Neural cell (in vitro differentiated cells): ENCODE measurements at regions not wholly inside any gene's neighbourhood (a gene's known extent, or its start where the extent isn't known, plus 50 kb on each side); places are given as distances from the start of the nearest gene placed in this dataset.
A peak's percentile ranks its signal among the peaks of the same experiment; 100 is the strongest.

ENCODE experiments used
- H2AFZ ChIP-seq: fragments of 200-600, 300-800 bp; sonication (generic), shearing (Covaris generic); 2 replicates; pipeline ENCODE4 v1.6.0; 2014; ENCODE audit warnings: low read depth, mild to moderate bottlenecking, antibody characterized with exemption, low read length, moderate library complexity
- H3F3A ChIP-seq: fragments of 200-600 bp; shearing (Covaris generic); 2 replicates; pipeline ENCODE4 v1.6.1; 2016; ENCODE audit warnings: mild to moderate bottlenecking, moderate library complexity, mixed read lengths, antibody characterized with exemption, low read length; ENCODE audit not compliant: insufficient read depth, poor library complexity, severe bottlenecking
- H3K27ac ChIP-seq: fragments of 200-600, 300-800 bp; sonication (generic), shearing (Covaris generic); 2 replicates; pipeline ENCODE4 v1.5.1; 2014; ENCODE audit warnings: mild to moderate bottlenecking, low read length, moderate library complexity
- H3K27me3 ChIP-seq: fragments of 300-800, 200-600 bp; sonication (generic), shearing (Covaris generic); 2 replicates; pipeline ENCODE4 v1.6.0; 2014; ENCODE audit warnings: mild to moderate bottlenecking, low read depth, low read length, moderate library complexity; ENCODE audit not compliant: insufficient read depth
- H3K36me3 ChIP-seq: fragments of 300-800, 200-600 bp; sonication (generic), shearing (Covaris generic); 2 replicates; pipeline ENCODE4 v1.5.1; 2014; ENCODE audit warnings: mild to moderate bottlenecking, antibody characterized with exemption, low read length, moderate library complexity; ENCODE audit not compliant: insufficient read depth
- H3K4me2 ChIP-seq: fragments of 300-800, 200-600 bp; sonication (generic), shearing (Covaris generic); 2 replicates; pipeline ENCODE4 v1.6.0; 2014; ENCODE audit warnings: mild to moderate bottlenecking, low read length
- H3K4me3 ChIP-seq: fragments of 300-800, 200-600 bp; sonication (generic), shearing (Covaris generic); 2 replicates; pipeline ENCODE4 v1.5.1; 2014; ENCODE audit warnings: mild to moderate bottlenecking, low read length, moderate library complexity
- H3K79me2 ChIP-seq: fragments of 200-600 bp; shearing (Covaris generic); replicated peaks from 2 replicates; pipeline ENCODE4 v1.6.0; 2014; ENCODE audit warnings: mild to moderate bottlenecking, low read length, moderate library complexity; ENCODE audit not compliant: insufficient read depth
- H3K9ac ChIP-seq: fragments of 300-800, 200-600 bp; sonication (generic), shearing (Covaris generic); 2 replicates; pipeline ENCODE4 v1.6.1; 2016; ENCODE audit warnings: mild to moderate bottlenecking, low read length, mixed read lengths
- H3K9me2 ChIP-seq: fragments of 200-600 bp; shearing (Covaris generic); 2 replicates; pipeline ENCODE4 v1.6.1; 2016; ENCODE audit warnings: mild to moderate bottlenecking, low read length, mixed read lengths; ENCODE audit not compliant: insufficient read depth
- H3K9me3 ChIP-seq: fragments of 200-600, 300-800 bp; sonication (generic), shearing (Covaris generic); 2 replicates; pipeline ENCODE4 v1.6.1; 2016; ENCODE audit warnings: mild to moderate bottlenecking, mixed run types, low read length, moderate library complexity, mixed read lengths
- H4K20me1 ChIP-seq: fragments of 200-600 bp; shearing (Covaris generic); 2 replicates; pipeline ENCODE4 v1.6.1; 2016; ENCODE audit warnings: mild to moderate bottlenecking, mixed run types; ENCODE audit not compliant: insufficient read depth
- EP300 ChIP-seq: fragments of 450-650 bp; conservative IDR thresholded peaks from 2 replicates; pipeline ENCODE4 v1.6.1; 2014; ENCODE audit warnings: antibody characterized with exemption, mild to moderate bottlenecking, moderate library complexity; ENCODE audit not compliant: poor library complexity, severe bottlenecking
- EZH2 ChIP-seq: fragments of 200-600, 300-800 bp; shearing (Covaris generic), sonication (generic); IDR thresholded peaks from 2 replicates; pipeline ENCODE4 v1.6.1; 2014; ENCODE audit warnings: antibody characterized with exemption, low read length, borderline replicate concordance, mild to moderate bottlenecking; ENCODE audit not compliant: insufficient read depth, poor library complexity, severe bottlenecking
- MXI1 ChIP-seq: fragments of 450-650 bp; conservative IDR thresholded peaks from 2 replicates; pipeline ENCODE4 v1.6.1; 2014; ENCODE audit warnings: antibody characterized with exemption, mild to moderate bottlenecking; ENCODE audit not compliant: poor library complexity, severe bottlenecking
- POLR2AphosphoS5 ChIP-seq: IDR thresholded peaks from 2 replicates; pipeline ENCODE4 v1.6.1; 2012
- RAD21 ChIP-seq: fragments of 450-650 bp; conservative IDR thresholded peaks from 2 replicates; pipeline ENCODE4 v1.6.1; 2014; ENCODE audit warnings: antibody characterized with exemption, mild to moderate bottlenecking, moderate library complexity
- REST ChIP-seq: IDR thresholded peaks from 2 replicates; pipeline ENCODE4 v1.6.1; 2012; ENCODE audit warnings: borderline replicate concordance
- SMC3 ChIP-seq: fragments of 450-650 bp; conservative IDR thresholded peaks from 2 replicates; pipeline ENCODE4 v1.6.1; 2014; ENCODE audit warnings: antibody characterized with exemption, mild to moderate bottlenecking, moderate library complexity; ENCODE audit not compliant: poor library complexity
- TAF1 ChIP-seq: IDR thresholded peaks from 2 replicates; pipeline ENCODE4 v1.6.1; 2012; ENCODE audit warnings: low read depth
- TF ChIP-seq, protein P1 (sequence below): fragments of 450-650 bp; IDR thresholded peaks from 2 replicates; pipeline ENCODE4 v1.5.1; 2014; ENCODE audit warnings: antibody characterized with exemption, mild to moderate bottlenecking, moderate library complexity; ENCODE audit not compliant: poor library complexity, severe bottlenecking

GRCh38 chr18:29271501-29271900 is 1094.6 kb upstream of the CDH2 start:
- Histone ChIP-seq H3K4me3 (no peak overlapping the region), H3K4me2 (no peak overlapping the region), H3K36me3 (no peaks in the 10 kb centered on the region), H2AFZ (no peak overlapping the region), H3K9me3 (no peaks in the 10 kb centered on the region), H3K27ac (no peak overlapping the region), H3K27me3 (no peaks in the 10 kb centered on the region), H3K9ac (no peak overlapping the region), H4K20me1 (no peaks in the 10 kb centered on the region), H3K9me2 (no peaks in the 10 kb centered on the region), H3K79me2 (no peaks in the 10 kb centered on the region), H3F3A (no peaks in the 10 kb centered on the region)
- TF ChIP-seq, protein P1, sequence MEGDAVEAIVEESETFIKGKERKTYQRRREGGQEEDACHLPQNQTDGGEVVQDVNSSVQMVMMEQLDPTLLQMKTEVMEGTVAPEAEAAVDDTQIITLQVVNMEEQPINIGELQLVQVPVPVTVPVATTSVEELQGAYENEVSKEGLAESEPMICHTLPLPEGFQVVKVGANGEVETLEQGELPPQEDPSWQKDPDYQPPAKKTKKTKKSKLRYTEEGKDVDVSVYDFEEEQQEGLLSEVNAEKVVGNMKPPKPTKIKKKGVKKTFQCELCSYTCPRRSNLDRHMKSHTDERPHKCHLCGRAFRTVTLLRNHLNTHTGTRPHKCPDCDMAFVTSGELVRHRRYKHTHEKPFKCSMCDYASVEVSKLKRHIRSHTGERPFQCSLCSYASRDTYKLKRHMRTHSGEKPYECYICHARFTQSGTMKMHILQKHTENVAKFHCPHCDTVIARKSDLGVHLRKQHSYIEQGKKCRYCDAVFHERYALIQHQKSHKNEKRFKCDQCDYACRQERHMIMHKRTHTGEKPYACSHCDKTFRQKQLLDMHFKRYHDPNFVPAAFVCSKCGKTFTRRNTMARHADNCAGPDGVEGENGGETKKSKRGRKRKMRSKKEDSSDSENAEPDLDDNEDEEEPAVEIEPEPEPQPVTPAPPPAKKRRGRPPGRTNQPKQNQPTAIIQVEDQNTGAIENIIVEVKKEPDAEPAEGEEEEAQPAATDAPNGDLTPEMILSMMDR = no peak
- no peak for TF ChIP-seq POLR2AphosphoS5
- TF ChIP-seq EZH2 = no peak
- no peak for TF ChIP-seq EP300
- no peak for TF ChIP-seq RAD21
- no peak for TF ChIP-seq TAF1
- no peak for TF ChIP-seq REST
- no peak for TF ChIP-seq MXI1
- no peak for TF ChIP-seq SMC3

DNA sequence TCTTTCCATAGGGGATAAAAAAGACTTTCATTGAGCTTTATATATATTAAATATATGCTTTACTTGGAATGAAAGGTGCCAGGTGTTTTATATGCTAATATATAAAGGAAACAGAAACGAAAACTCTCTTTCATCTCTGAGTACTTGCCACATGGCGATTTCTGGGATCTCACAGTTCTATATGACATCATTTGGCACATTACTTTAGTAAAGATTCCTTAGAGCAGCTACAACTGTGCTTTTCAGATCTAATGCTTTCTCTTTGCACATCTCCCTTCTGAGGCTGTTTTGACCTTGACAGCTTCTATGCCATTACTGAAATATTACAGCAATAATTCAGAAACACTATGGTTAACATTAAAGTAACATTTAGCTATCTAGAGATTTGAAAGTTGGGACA is 1082.9 kb upstream of the CDH2 start:
- Histone ChIP-seq H2AFZ (no peak overlapping the region), H3K9me2 (no peaks in the 10 kb centered on the region), H3K79me2 (no peaks in the 10 kb centered on the region), H3K4me2 (no peak overlapping the region), H3K36me3 (no peaks in the 10 kb centered on the region), H3K27ac (peak overlapping the region; percentile 23), H4K20me1 (no peaks in the 10 kb centered on the region), H3K27me3 (no peaks in the 10 kb centered on the region), H3K4me3 (no peak overlapping the region), H3K9ac (no peak overlapping the region), H3F3A (no peaks in the 10 kb centered on the region), H3K9me3 (no peaks in the 10 kb centered on the region)
- TF ChIP-seq MXI1 (no peak), SMC3 (no peak), RAD21 (no peak), EZH2 (no peak), POLR2AphosphoS5 (no peak), EP300 (no peak), REST (no peak), TAF1 (no peak)
- TF ChIP-seq, protein P1 = no peak
